ENCODE measurements at regions not wholly inside any gene's neighbourhood (a gene's known extent, or its start where the extent isn't known, plus 50 kb on each side); places are given as distances from the start of the nearest gene placed in this dataset.

GRCh38 chr6:62721408-62721807 lies 435.4 kb upstream of the KHDRBS2 start (continued):
- no peak for TF ChIP-seq POLR3G (IDR thresholded peaks at IDR 0.05; ENCODE audit: extremely low read depth, insufficient read length, insufficient replicate concordance)
- TF ChIP-seq SRSF7 (optimal IDR thresholded peaks at IDR 0.05; ENCODE audit: low read depth, low read length): no peak

- H3K9me1 ChIP-seq (ENCODE audit: control insufficient read depth, insufficient read depth, low read length): no peaks in the 10 kb centered on the region
- no peaks in the 10 kb centered on the region for H3K79me2 ChIP-seq (ENCODE audit: control insufficient read depth, insufficient read depth, low read length)
- in situ Hi-C loops (cut with MboI): no loop called here
- H3K4me2 ChIP-seq (ENCODE audit: insufficient read depth, low read length): no peak overlapping the region
- H3K27me3 ChIP-seq (ENCODE audit: control insufficient read depth in 2 of 2, insufficient read depth in 2 of 2, low read length in 2 of 2): no peaks in the 10 kb centered on the region
- ChIA-PET CTCF (ENCODE audit: low intra/inter-chr PET ratio) (no interaction called here), POLR2A (no interaction called here)
- no peaks in the 10 kb centered on the region for H3K4me1 ChIP-seq (replicated peaks in 1 of 2; ENCODE audit: control insufficient read depth in 2 of 2, insufficient read depth in 2 of 2, low read length in 2 of 2)
- DNase-seq (ENCODE audit: extremely low read depth in 1 of 4, low spot score in 3 of 4): no peak
- H4K20me1 ChIP-seq (replicated peaks; ENCODE audit: control insufficient read depth, insufficient read depth, low read length): no peaks in the 10 kb centered on the region
- no peak overlapping the region for H2AFZ ChIP-seq (ENCODE audit: low read depth, low read length)
- 0% methylated on average over 3 of the region's 3 CpGs for WGBS (ENCODE audit: insufficient coverage, low coverage, missing lambda C conversion rate)
- no peak overlapping the region for H3K9ac ChIP-seq (ENCODE audit: insufficient read depth in 1 of 2, low read depth in 2 of 2, low read length in 2 of 2)
- no TSS peak for BruUV-seq (replicated peaks)
- no peak overlapping the region for H3K27ac ChIP-seq (ENCODE audit: extremely low read depth, low read depth, low read length)
- intact Hi-C loops (cut with micrococcal nuclease): no loop called here
- no peaks in the 10 kb centered on the region for H3K9me3 ChIP-seq (replicated peaks; ENCODE audit: control insufficient read depth, insufficient read depth, low read depth, low read length)
- H3K4me3 ChIP-seq: no peak overlapping the region
- H3K36me3 ChIP-seq (ENCODE audit: control insufficient read depth, insufficient read depth, low read length): no peaks in the 10 kb centered on the region
- no peak for FAIRE-seq
- no peak for ATAC-seq
- TF ChIP-seq CC2D1A (IDR thresholded peaks at IDR 0.05) (no peak), SRSF1 (IDR thresholded peaks at IDR 0.05; ENCODE audit: low read depth, low read length) (no peak), BRD9 (IDR thresholded peaks at IDR 0.05; ENCODE audit: low read depth, partially characterized antibody) (no peak), HMG20B (CRISPR knock-in tag; IDR thresholded peaks at IDR 0.05) (no peak), UBTF (IDR thresholded peaks at IDR 0.05; ENCODE audit: borderline replicate concordance in 1 of 2, low read depth in 2 of 2, low read length in 2 of 2) (no peak), WHSC1 (IDR thresholded peaks at IDR 0.05; ENCODE audit: low read length) (no peak), TARDBP (IDR thresholded peaks at IDR 0.05) (no peak), U2AF1 (optimal IDR thresholded peaks at IDR 0.05; ENCODE audit: low read depth, low read length) (no peak), RBM25 (IDR thresholded peaks at IDR 0.05; ENCODE audit: low read depth, low read length, severe bottlenecking) (no peak), ZNF12 (CRISPR knock-in tag; IDR thresholded peaks at IDR 0.05) (no peak), RFX5 (IDR thresholded peaks at IDR 0.05; ENCODE audit: low read depth, low read length) (no peak), L3MBTL2 (IDR thresholded peaks at IDR 0.05) (no peak), TSHZ1 (CRISPR knock-in tag; IDR thresholded peaks at IDR 0.05) (no peak), ZKSCAN1 (IDR thresholded peaks at IDR 0.05; ENCODE audit: low read depth, low read length) (no peak), MTF1 (CRISPR knock-in tag; IDR thresholded peaks at IDR 0.05; ENCODE audit: borderline replicate concordance) (no peak), MXD1 (CRISPR knock-in tag; IDR thresholded peaks at IDR 0.05; ENCODE audit: borderline replicate concordance, poor library complexity, severe bottlenecking) (no peak)
These were observed 430.7 kb upstream of the KHDRBS2 start for GRCh38 chr6:62716719-62717118.

Data from K562 (cell line).